Activated B cell treated with CpG ODN at 0.5 μM for 24 hours (primary cell): ENCODE measurements at regions not wholly inside any gene's neighbourhood (a gene's known extent, or its start where the extent isn't known, plus 50 kb on each side); places are given as distances from the start of the nearest gene placed in this dataset.

Source experiments
- ATAC-seq: fragments of 200-7000 bp; cut with Tn5 transposase; one replicate; pipeline ENCODE4 v1.10.0; 2021; ENCODE audit warnings: low read depth, mild to moderate bottlenecking, moderate library complexity
- CTCF ChIA-PET: fragments of 350-600 bp; sonication (Branson Sonifier 250); formaldehyde crosslinking; loops from one replicate; lab custom pipeline; 2021; ENCODE audit warnings: antibody characterized with exemption; lab: Charles Lee
- POLR2A ChIA-PET: fragments of 350-600 bp; sonication (Branson Sonifier 250); formaldehyde crosslinking; loops from one replicate; lab custom pipeline; 2021; ENCODE audit warnings: antibody characterized with exemption; lab: Charles Lee
- DNase-seq: peaks from one replicate; pipeline ENCODE4 v3.0.0; 2022
- H3K27ac Mint-ChIP-seq: one replicate; pipeline ENCODE4 v1.8.0; 2020; ENCODE audit warnings: mixed read lengths
- H3K27me3 Mint-ChIP-seq: one replicate; pipeline ENCODE4 v1.8.0; 2021; ENCODE audit warnings: mixed read lengths
- H3K36me3 Mint-ChIP-seq: one replicate; pipeline ENCODE4 v1.8.0; 2021; ENCODE audit warnings: low read depth, mixed read lengths
- H3K4me1 Mint-ChIP-seq: one replicate; pipeline ENCODE4 v1.8.0; 2021; ENCODE audit warnings: mixed read lengths
- H3K4me3 Mint-ChIP-seq: one replicate; pipeline ENCODE4 v1.8.0; 2020; ENCODE audit warnings: mild to moderate bottlenecking, mixed read lengths
- H3K9me3 Mint-ChIP-seq: one replicate; pipeline ENCODE4 v1.8.0; 2020; ENCODE audit warnings: mixed read lengths
- intact Hi-C: fragments of 100-400 bp; cut with micrococcal nuclease; formaldehyde crosslinking; loops from one replicate; pipeline ENCODE4 v1.15.1; 2024
- TF ChIP-seq, protein P1 (sequence below): fragments of 200-600 bp; IDR thresholded peaks from one replicate; pipeline ENCODE4 v1.8.0; 2022; ENCODE audit warnings: antibody characterized with exemption, mild to moderate bottlenecking

- Mint-ChIP-seq H3K9me3 (no peaks in the 10 kb centered on the region), H3K4me1 (peaks cover 4% of the 10 kb centered on the region), H3K4me3 (no peak overlapping the region), H3K27me3 (no peaks in the 10 kb centered on the region), H3K36me3 (no peaks in the 10 kb centered on the region), H3K27ac (no peak overlapping the region)
- DNase-seq (no peak), ATAC-seq (no peak)
- intact Hi-C loops, result no loop called here
- TF ChIP-seq, protein P1, sequence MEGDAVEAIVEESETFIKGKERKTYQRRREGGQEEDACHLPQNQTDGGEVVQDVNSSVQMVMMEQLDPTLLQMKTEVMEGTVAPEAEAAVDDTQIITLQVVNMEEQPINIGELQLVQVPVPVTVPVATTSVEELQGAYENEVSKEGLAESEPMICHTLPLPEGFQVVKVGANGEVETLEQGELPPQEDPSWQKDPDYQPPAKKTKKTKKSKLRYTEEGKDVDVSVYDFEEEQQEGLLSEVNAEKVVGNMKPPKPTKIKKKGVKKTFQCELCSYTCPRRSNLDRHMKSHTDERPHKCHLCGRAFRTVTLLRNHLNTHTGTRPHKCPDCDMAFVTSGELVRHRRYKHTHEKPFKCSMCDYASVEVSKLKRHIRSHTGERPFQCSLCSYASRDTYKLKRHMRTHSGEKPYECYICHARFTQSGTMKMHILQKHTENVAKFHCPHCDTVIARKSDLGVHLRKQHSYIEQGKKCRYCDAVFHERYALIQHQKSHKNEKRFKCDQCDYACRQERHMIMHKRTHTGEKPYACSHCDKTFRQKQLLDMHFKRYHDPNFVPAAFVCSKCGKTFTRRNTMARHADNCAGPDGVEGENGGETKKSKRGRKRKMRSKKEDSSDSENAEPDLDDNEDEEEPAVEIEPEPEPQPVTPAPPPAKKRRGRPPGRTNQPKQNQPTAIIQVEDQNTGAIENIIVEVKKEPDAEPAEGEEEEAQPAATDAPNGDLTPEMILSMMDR, result no peak
- POLR2A ChIA-PET, result no interaction called here
- CTCF ChIA-PET, result no interaction called here
These were observed 224.8 kb upstream of the ATP10A start for GRCh38 chr15:26087881-26088280.

DNA sequence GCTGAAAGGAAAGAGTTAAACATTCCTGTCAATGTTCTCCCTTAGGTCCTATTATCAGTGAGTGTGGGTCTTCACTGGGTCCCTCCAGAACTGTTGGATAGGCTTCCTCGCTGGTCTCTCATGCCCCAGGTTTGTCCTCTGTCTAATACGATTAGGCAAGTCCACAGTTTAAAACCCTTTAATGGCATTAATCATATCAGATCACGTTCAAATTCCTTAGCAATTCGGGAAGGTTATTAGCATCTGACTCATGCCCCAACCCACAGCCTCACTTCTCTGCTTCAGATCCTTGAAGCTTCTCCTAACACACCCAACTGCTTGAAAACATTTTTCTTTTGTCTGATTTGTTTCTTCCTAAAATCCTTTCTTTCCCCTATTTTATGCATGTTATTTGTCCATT is 224.3 kb upstream of the ATP10A start:
- CTCF ChIA-PET, result no interaction called here
- peaks cover 7% of the 10 kb centered on the region for H3K4me1 Mint-ChIP-seq
- POLR2A ChIA-PET, result no interaction called here
- ATAC-seq (no peak), DNase-seq (no peak)
- TF ChIP-seq, protein P1, result no peak
- H3K27ac Mint-ChIP-seq, result no peak overlapping the region
- no peak overlapping the region for H3K4me3 Mint-ChIP-seq
- intact Hi-C loops, result no loop called here
- H3K9me3 Mint-ChIP-seq, result no peaks in the 10 kb centered on the region
- no peaks in the 10 kb centered on the region for H3K27me3 Mint-ChIP-seq
- H3K36me3 Mint-ChIP-seq, result no peaks in the 10 kb centered on the region

- H3K4me1 Mint-ChIP-seq, result peaks cover 28% of the 10 kb centered on the region
- H3K4me3 Mint-ChIP-seq, result no peak overlapping the region
- CTCF ChIA-PET, result no interaction called here
- POLR2A ChIA-PET, result no interaction called here
- H3K9me3 Mint-ChIP-seq, result no peaks in the 10 kb centered on the region
- TF ChIP-seq, protein P1, result no peak
- no peaks in the 10 kb centered on the region for H3K27me3 Mint-ChIP-seq
- intact Hi-C loops, result loop anchor here (5.0 kb wide), 3 partner anchors 342 to 1127 kb away; no protein-coding TSS in a partner anchor
- DNase-seq, result no peak
- H3K27ac Mint-ChIP-seq, result no peak overlapping the region
- peaks cover 2% of the 10 kb centered on the region for H3K36me3 Mint-ChIP-seq
- ATAC-seq, result no peak
These were observed 221.6 kb upstream of the ATP10A start for GRCh38 chr15:26084771-26085170.

DNA sequence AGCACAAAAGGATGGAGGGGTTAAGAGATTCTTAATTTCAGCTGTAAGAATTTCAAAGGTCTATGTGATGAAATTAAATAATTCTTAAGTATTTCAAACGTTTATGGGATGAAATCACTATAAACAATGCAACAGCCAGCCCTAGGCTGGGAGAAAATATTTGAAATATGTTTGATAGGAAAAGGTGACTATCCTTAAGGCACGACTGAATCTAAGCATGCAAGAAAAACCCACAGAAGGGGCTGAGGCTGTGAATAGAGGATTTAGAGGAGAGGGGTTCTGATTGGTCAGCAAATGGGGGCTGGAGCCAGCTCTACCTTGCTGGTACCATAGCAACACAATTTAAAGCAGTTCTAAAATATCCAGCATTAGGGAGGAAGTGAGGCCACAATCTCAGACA is 220.8 kb upstream of the ATP10A start:
- Mint-ChIP-seq H3K4me1 (peaks cover 29% of the 10 kb centered on the region), H3K36me3 (peaks cover 2% of the 10 kb centered on the region), H3K27ac (no peak overlapping the region), H3K9me3 (no peaks in the 10 kb centered on the region), H3K27me3 (no peaks in the 10 kb centered on the region), H3K4me3 (no peak overlapping the region)
- no peak for DNase-seq
- intact Hi-C loops, result loop anchor here (5.0 kb wide), 3 partner anchors 342 to 1127 kb away; no protein-coding TSS in a partner anchor
- TF ChIP-seq, protein P1, result no peak
- no peak for ATAC-seq
- POLR2A ChIA-PET, result no interaction called here
- CTCF ChIA-PET, result no interaction called here

DNA sequence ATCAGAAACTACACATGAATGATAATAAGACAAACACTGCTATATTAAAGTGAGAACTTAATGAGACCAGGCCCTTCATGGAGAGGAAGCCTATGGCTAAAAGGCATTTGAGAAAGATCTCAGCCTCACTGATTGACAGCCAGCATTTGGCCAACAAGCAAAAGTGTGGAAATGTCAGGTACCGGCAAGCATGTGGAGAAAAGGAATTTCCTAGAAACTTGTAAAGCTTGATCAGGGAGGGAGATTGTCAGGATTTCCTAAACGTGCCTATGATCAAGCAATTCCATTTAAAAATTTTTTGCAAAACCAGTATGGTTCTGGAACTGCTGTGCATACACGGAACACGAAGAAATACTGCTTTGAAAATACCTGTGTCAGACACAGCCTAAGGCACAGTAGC is 220.3 kb upstream of the ATP10A start:
- POLR2A ChIA-PET, result no interaction called here
- Mint-ChIP-seq H3K9me3 (no peaks in the 10 kb centered on the region), H3K4me1 (peaks cover 29% of the 10 kb centered on the region), H3K27ac (no peak overlapping the region), H3K27me3 (no peaks in the 10 kb centered on the region), H3K4me3 (peak overlapping the region; percentile 82), H3K36me3 (peaks cover 2% of the 10 kb centered on the region)
- TF ChIP-seq, protein P1, result no peak
- ATAC-seq, result no peak
- intact Hi-C loops, result loop anchor here (5.0 kb wide), 3 partner anchors 341 to 1126 kb away; no protein-coding TSS in a partner anchor
- DNase-seq, result no peak
- CTCF ChIA-PET, result no interaction called here
